Liver (tissue), 3 donors: ENCODE measurements at regions not wholly inside any gene's neighbourhood (a gene's known extent, or its start where the extent isn't known, plus 50 kb on each side); places are given as distances from the start of the nearest gene placed in this dataset.

Experiments
- HNF4A ChIP-seq, 2 donors: conservative IDR thresholded peaks; 2 replicates each; pipeline ENCODE4 v1.6.1; 2016; ENCODE audit warnings: antibody characterized with exemption in 2 of 2, mild to moderate bottlenecking in 2 of 2
- JUND ChIP-seq, 2 donors: IDR thresholded peaks; 2 replicates each; pipeline ENCODE4 v1.6.1; 2016; ENCODE audit warnings: antibody characterized with exemption in 2 of 2
- RAD21 ChIP-seq, 2 donors: IDR thresholded peaks; 2 replicates each; pipeline ENCODE4 v1.6.1; 2016; ENCODE audit warnings: antibody characterized with exemption in 2 of 2, mild to moderate bottlenecking in 2 of 2
- REST ChIP-seq: IDR thresholded peaks from 2 replicates; pipeline ENCODE4 v1.6.1; 2016; ENCODE audit warnings: antibody characterized with exemption, mild to moderate bottlenecking
- RXRA ChIP-seq, 2 donors: IDR thresholded peaks; 2 replicates each; pipeline ENCODE4 v1.6.1; 2017 to 2018; ENCODE audit warnings: antibody characterized with exemption in 2 of 2, mild to moderate bottlenecking in 1 of 2
- SP1 ChIP-seq: IDR thresholded peaks from 2 replicates; pipeline ENCODE4 v1.6.1; 2018; ENCODE audit warnings: antibody characterized with exemption, mild to moderate bottlenecking
- YY1 ChIP-seq: IDR thresholded peaks from 2 replicates; pipeline ENCODE4 v1.6.1; 2016; ENCODE audit warnings: antibody characterized with exemption, mild to moderate bottlenecking
- TF ChIP-seq, protein P1 (sequence below): fragments of 150-350 bp; IDR thresholded peaks from 2 replicates; pipeline ENCODE4 v1.5.1; 2017; ENCODE audit warnings: improper control_type of control experiment, low read depth, low read length; ENCODE audit not compliant: missing input control
- TF ChIP-seq, protein P2 (sequence below): IDR thresholded peaks from 2 replicates; pipeline ENCODE4 v1.6.1; 2016; ENCODE audit warnings: antibody characterized with exemption
- TF ChIP-seq, protein P3 (sequence below): IDR thresholded peaks from 2 replicates; pipeline ENCODE4 v1.6.1; 2016; ENCODE audit warnings: antibody characterized with exemption
- donor health status: healthy.
- donor health status: healthy.

GRCh38 chr2:67165523-67165990, 231.6 kb upstream of the ETAA1 start:
- TF ChIP-seq JUND (IDR thresholded peaks at IDR 0.05) (no peak), REST (no peak), YY1 (no peak), RXRA (IDR thresholded peaks at IDR 0.05) (no peak), RAD21 (IDR thresholded peaks at IDR 0.05) (no peak), SP1 (no peak), HNF4A (conservative IDR thresholded peaks at IDR 0.05) (no peak)
- TF ChIP-seq, protein P1, sequence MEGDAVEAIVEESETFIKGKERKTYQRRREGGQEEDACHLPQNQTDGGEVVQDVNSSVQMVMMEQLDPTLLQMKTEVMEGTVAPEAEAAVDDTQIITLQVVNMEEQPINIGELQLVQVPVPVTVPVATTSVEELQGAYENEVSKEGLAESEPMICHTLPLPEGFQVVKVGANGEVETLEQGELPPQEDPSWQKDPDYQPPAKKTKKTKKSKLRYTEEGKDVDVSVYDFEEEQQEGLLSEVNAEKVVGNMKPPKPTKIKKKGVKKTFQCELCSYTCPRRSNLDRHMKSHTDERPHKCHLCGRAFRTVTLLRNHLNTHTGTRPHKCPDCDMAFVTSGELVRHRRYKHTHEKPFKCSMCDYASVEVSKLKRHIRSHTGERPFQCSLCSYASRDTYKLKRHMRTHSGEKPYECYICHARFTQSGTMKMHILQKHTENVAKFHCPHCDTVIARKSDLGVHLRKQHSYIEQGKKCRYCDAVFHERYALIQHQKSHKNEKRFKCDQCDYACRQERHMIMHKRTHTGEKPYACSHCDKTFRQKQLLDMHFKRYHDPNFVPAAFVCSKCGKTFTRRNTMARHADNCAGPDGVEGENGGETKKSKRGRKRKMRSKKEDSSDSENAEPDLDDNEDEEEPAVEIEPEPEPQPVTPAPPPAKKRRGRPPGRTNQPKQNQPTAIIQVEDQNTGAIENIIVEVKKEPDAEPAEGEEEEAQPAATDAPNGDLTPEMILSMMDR: no peak
- TF ChIP-seq, protein P2, sequence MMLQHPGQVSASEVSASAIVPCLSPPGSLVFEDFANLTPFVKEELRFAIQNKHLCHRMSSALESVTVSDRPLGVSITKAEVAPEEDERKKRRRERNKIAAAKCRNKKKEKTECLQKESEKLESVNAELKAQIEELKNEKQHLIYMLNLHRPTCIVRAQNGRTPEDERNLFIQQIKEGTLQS: no peak
- TF ChIP-seq, protein P3, sequence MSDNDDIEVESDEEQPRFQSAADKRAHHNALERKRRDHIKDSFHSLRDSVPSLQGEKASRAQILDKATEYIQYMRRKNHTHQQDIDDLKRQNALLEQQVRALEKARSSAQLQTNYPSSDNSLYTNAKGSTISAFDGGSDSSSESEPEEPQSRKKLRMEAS: no peak
